PC-3 (cell line): ENCODE measurements at regions not wholly inside any gene's neighbourhood (a gene's known extent, or its start where the extent isn't known, plus 50 kb on each side); places are given as distances from the start of the nearest gene placed in this dataset.

ENCODE experiments used
- ATAC-seq: fragments of 200-7000 bp; cut with Tn5 transposase; 2 replicates; pipeline ENCODE4 v1.9.1; 2020; ENCODE audit warnings: mild to moderate bottlenecking, moderate library complexity
- BruUV-seq: library from RNA; stranded (reverse); fragments of 400-500 nt; replicated peaks from 2 replicates; lab custom pipeline; 2021; lab: Mats Ljungman, UMichigan
- CTCF ChIA-PET: fragments of 300-600 bp; sonication (Branson Sonifier 250); formaldehyde crosslinking; loops from one replicate; lab custom pipeline; 2022; ENCODE audit warnings: antibody characterized with exemption; lab: Charles Lee
- POLR2A ChIA-PET: fragments of 300-600 bp; sonication (Branson Sonifier 250); formaldehyde crosslinking; loops from one replicate; lab custom pipeline; 2022; ENCODE audit warnings: antibody characterized with exemption; ENCODE audit not compliant: unreplicated experiment; lab: Charles Lee
- DNase-seq: peaks from one replicate; pipeline ENCODE4 v3.0.0-alpha.2; 2015
- H2AFZ ChIP-seq: fragments of 300-600 bp; sonication (generic); 2 replicates; pipeline ENCODE4 v1.6.0; 2016; ENCODE audit warnings: antibody characterized with exemption, low read length
- H3F3A ChIP-seq: fragments of 300-600 bp; sonication (generic); one replicate; pipeline ENCODE4 v1.6.0; 2017; ENCODE audit warnings: antibody characterized with exemption, low read length, control low read depth, mild to moderate bottlenecking; ENCODE audit not compliant: unreplicated experiment
- H3K27ac ChIP-seq: fragments of 300-600 bp; sonication (generic); 2 replicates; pipeline ENCODE4 v1.5.1; 2016; ENCODE audit warnings: mild to moderate bottlenecking, low read length
- H3K27me3 ChIP-seq: fragments of 300-600 bp; sonication (generic); 2 replicates; pipeline ENCODE4 v1.6.1; 2016; ENCODE audit warnings: low read length, mixed read lengths
- H3K36me3 ChIP-seq: fragments of 300-600 bp; sonication (generic); 2 replicates; pipeline ENCODE4 v1.6.1; 2016; ENCODE audit warnings: low read depth, mixed run types, low read length, mixed read lengths
- H3K4me1 ChIP-seq: fragments of 300-600 bp; sonication (generic); 2 replicates; pipeline ENCODE4 v1.5.1; 2016; ENCODE audit warnings: low read length; ENCODE audit not compliant: insufficient read depth
- H3K4me2 ChIP-seq: fragments of 300-600 bp; sonication (generic); 2 replicates; pipeline ENCODE4 v1.6.0; 2016; ENCODE audit warnings: low read length
- H3K4me3 ChIP-seq: fragments of 300-600 bp; sonication (generic); 2 replicates; pipeline ENCODE4 v1.5.1; 2016; ENCODE audit warnings: mild to moderate bottlenecking, low read length, mixed read lengths
- H3K79me2 ChIP-seq: fragments of 300-600 bp; sonication (generic); 2 replicates; pipeline ENCODE4 v1.6.1; 2017; ENCODE audit warnings: low read length, mixed read lengths
- H3K9ac ChIP-seq: fragments of 300-600 bp; sonication (generic); 2 replicates; pipeline ENCODE4 v1.6.0; 2016; ENCODE audit warnings: mild to moderate bottlenecking, low read length
- H3K9me2 ChIP-seq: fragments of 300-600 bp; sonication (generic); replicated peaks from 2 replicates; pipeline ENCODE4 v1.6.1; 2016; ENCODE audit warnings: mixed run types, low read length, mixed read lengths
- H3K9me3 ChIP-seq: fragments of 300-600 bp; sonication (generic); 2 replicates; pipeline ENCODE4 v1.6.1; 2016; ENCODE audit warnings: low read length, mixed read lengths
- H4K20me1 ChIP-seq: fragments of 300-600 bp; sonication (generic); 2 replicates; pipeline ENCODE4 v1.6.1; 2016; ENCODE audit warnings: low read length, mixed read lengths
- CTCF ChIP-seq: fragments of 300-600 bp; sonication (generic); conservative IDR thresholded peaks from 2 replicates; pipeline ENCODE4 v1.5.1; 2017; ENCODE audit warnings: antibody characterized with exemption, low read depth, mild to moderate bottlenecking, low read length
- EZH2 ChIP-seq: fragments of 300-600 bp; sonication (generic); IDR thresholded peaks from one replicate; pipeline ENCODE4 v1.6.1; 2017; ENCODE audit warnings: antibody characterized with exemption, mild to moderate bottlenecking, low read length; ENCODE audit not compliant: unreplicated experiment
- EZH2phosphoT487 ChIP-seq: fragments of 300-600 bp; sonication (generic); IDR thresholded peaks from 2 replicates; pipeline ENCODE4 v1.6.1; 2018; ENCODE audit warnings: mild to moderate bottlenecking, antibody characterized with exemption, low read length, borderline replicate concordance
- intact Hi-C: fragments of 100-400 bp; cut with micrococcal nuclease; formaldehyde crosslinking; loops from 2 replicates; pipeline ENCODE4 v1.9.0; 2023

GRCh38 chrX:7503251-7503650 lies 339.7 kb upstream of the VCX start:
- Histone ChIP-seq H3K9ac (no peak overlapping the region), H3K9me2 (no peaks in the 10 kb centered on the region), H3K9me3 (no peaks in the 10 kb centered on the region), H2AFZ (no peak overlapping the region), H3F3A (no peaks in the 10 kb centered on the region), H3K79me2 (no peaks in the 10 kb centered on the region), H3K4me1 (no peaks in the 10 kb centered on the region), H3K27me3 (peaks cover 15% of the 10 kb centered on the region; the same call in 1 of the 2 replicates), H3K4me2 (no peak overlapping the region), H3K4me3 (no peak overlapping the region), H3K36me3 (no peaks in the 10 kb centered on the region), H3K27ac (no peak overlapping the region), H4K20me1 (no peaks in the 10 kb centered on the region)
- ATAC-seq = no peak
- intact Hi-C loops = no loop called here
- CTCF ChIA-PET = no interaction called here
- no TSS peak for BruUV-seq
- TF ChIP-seq CTCF (no peak), EZH2 (no peak), EZH2phosphoT487 (no peak)
- no peak for DNase-seq
- POLR2A ChIA-PET = no interaction called here

GRCh38 chrX:7500386-7500785 lies 342.6 kb upstream of the VCX start:
- CTCF ChIA-PET = no interaction called here
- intact Hi-C loops = no loop called here

More at GRCh38 chrX:7500386-7500785, 342.6 kb upstream of the VCX start:
- POLR2A ChIA-PET = interaction anchor here (0.8 kb wide), 1 partner anchor 84 kb away, joined by 4 read pairs; no protein-coding TSS in a partner anchor
- H3F3A ChIP-seq = no peaks in the 10 kb centered on the region
- no peaks in the 10 kb centered on the region for H3K9me2 ChIP-seq
- no peaks in the 10 kb centered on the region for H3K79me2 ChIP-seq
- H3K4me1 ChIP-seq = no peaks in the 10 kb centered on the region
- H2AFZ ChIP-seq = no peak overlapping the region
- no peak overlapping the region for H3K4me3 ChIP-seq
- BruUV-seq = no TSS peak
- peaks cover 16% of the 10 kb centered on the region for H3K27me3 ChIP-seq
- H4K20me1 ChIP-seq = no peaks in the 10 kb centered on the region
- no peaks in the 10 kb centered on the region for H3K36me3 ChIP-seq
- no peak overlapping the region for H3K27ac ChIP-seq
- ATAC-seq (no peak), DNase-seq (no peak)
- no peak for TF ChIP-seq EZH2
- no peak for TF ChIP-seq EZH2phosphoT487
- no peak for TF ChIP-seq CTCF
- H3K9ac ChIP-seq = no peak overlapping the region
- no peaks in the 10 kb centered on the region for H3K9me3 ChIP-seq
- H3K4me2 ChIP-seq = no peak overlapping the region
